ENCODE measurements at regions not wholly inside any gene's neighbourhood (a gene's known extent, or its start where the extent isn't known, plus 50 kb on each side); places are given as distances from the start of the nearest gene placed in this dataset.

DNA sequence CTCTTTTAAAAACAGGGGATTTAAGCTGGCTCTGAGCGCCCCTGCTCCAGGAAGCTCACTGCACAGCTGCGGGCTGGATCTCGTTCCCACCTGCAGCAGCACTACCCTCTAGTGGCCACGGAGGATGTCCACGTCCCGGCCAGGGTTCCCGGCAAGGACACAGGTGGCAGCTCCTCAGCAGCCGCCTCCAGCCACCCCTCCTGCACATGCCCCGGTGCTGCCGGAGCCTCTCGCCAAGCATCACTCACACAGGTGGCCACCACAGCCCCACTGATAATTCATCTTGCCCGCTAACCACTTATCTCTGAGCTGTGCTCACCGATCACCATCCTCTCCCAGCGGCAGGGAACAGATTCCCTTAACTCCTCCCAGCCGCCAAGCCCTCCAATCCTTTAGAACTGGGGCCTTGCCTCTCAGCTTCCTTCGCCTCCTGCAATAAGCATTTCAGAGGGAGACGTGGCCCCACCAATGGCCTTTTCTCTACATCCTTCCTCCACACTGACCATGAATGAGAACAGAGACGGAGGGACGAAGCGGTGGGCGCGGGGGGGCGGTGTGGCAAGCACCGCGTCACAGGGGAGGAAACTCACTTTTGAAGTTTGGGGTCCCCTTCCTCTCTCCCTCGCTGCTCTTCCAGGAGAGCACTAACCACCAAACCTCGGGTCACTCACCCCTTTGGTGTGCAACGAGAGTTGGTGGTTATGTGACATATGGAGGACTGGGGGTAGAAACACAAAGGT is 222.1 kb downstream of the RBFOX3 start:
- no peak overlapping the region for H3K4me3 ChIP-seq (replicated peaks; ENCODE audit: low read depth, low read length)
- peak; percentile 49 for DNase-seq (ENCODE audit: low read depth)
- TF ChIP-seq, protein P1, sequence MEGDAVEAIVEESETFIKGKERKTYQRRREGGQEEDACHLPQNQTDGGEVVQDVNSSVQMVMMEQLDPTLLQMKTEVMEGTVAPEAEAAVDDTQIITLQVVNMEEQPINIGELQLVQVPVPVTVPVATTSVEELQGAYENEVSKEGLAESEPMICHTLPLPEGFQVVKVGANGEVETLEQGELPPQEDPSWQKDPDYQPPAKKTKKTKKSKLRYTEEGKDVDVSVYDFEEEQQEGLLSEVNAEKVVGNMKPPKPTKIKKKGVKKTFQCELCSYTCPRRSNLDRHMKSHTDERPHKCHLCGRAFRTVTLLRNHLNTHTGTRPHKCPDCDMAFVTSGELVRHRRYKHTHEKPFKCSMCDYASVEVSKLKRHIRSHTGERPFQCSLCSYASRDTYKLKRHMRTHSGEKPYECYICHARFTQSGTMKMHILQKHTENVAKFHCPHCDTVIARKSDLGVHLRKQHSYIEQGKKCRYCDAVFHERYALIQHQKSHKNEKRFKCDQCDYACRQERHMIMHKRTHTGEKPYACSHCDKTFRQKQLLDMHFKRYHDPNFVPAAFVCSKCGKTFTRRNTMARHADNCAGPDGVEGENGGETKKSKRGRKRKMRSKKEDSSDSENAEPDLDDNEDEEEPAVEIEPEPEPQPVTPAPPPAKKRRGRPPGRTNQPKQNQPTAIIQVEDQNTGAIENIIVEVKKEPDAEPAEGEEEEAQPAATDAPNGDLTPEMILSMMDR (IDR thresholded peaks at IDR 0.05; ENCODE audit: low read length, missing control alignments), result peak; percentile 62

DNA sequence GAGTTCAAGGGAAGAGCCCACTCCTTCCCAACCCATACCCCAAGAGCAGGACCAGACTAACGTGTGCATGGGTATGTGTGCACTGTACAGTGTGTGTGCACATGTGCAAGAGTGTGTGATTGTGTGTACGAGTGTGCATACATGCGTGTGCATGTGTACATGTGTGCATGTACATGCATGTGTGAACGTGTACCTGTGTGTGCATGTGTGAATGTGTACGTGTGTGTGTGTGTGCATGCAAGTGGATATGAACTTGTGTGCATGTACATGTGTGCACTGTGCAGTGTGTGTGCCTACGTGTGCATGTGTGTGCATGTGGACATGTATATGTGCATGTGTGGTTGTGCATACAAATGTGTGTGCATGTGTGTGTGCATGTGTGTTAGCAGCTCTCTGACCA is 223.1 kb downstream of the RBFOX3 start:
- no peak overlapping the region for H3K4me3 ChIP-seq (replicated peaks; ENCODE audit: low read depth, low read length)
- TF ChIP-seq, protein P1 (IDR thresholded peaks at IDR 0.05; ENCODE audit: low read length, missing control alignments), result no peak
- DNase-seq (ENCODE audit: low read depth), result no peak

DNA sequence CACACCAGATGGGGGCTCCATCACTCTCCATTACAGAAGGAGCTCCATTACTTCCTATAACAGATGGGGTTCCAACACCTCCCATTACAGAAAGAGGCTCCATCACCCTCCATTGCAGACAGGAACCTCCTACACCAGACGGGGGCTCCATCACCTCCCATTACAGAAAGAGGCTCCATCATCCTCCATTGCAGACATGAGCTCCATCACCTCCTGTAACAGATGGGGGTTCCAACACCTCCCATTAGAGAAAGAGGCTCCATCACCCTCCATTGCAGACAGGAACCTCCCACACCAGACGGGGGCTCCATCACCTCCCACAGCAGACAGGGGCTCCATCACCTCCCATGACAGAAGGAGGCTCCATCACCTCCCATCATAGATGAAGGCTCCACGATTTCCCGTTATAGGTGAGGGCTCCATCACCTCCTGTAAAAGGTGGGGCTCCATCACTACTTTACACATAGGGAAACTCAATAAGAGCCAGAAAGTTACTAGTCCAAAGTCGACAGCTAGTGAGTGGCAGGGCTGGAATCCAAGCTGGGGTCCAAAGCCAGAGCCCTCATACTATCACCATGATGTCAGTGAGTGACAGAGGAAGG is 224.8 kb downstream of the RBFOX3 start:
- no peak overlapping the region for H3K4me3 ChIP-seq (replicated peaks; ENCODE audit: low read depth, low read length)
- TF ChIP-seq, protein P1 (IDR thresholded peaks at IDR 0.05; ENCODE audit: low read length, missing control alignments), result no peak
- DNase-seq (ENCODE audit: low read depth), result no peak

DNA sequence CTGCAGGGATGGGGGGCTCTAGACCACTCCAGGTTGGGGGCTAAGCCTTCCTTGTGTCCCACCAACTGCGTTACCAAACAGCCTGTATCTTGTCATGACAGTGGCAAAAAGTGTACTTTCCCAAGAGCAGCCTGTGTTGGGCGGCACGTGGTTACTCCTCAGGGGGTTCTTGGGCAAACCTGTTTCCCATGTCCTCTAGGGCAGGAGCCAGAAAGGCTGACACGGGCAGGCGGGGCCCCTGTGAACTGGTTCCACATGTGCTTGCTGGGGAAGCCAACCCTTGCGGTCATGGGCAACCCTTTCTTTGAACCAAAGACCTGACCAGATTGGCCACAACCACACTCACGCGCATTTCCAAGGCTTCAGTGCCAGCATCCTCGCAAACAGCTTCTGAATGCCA is 228.5 kb downstream of the RBFOX3 start:
- TF ChIP-seq, protein P1 (IDR thresholded peaks at IDR 0.05; ENCODE audit: low read length, missing control alignments), result no peak
- no peak overlapping the region for H3K4me3 ChIP-seq (replicated peaks; ENCODE audit: low read depth, low read length)

DNA sequence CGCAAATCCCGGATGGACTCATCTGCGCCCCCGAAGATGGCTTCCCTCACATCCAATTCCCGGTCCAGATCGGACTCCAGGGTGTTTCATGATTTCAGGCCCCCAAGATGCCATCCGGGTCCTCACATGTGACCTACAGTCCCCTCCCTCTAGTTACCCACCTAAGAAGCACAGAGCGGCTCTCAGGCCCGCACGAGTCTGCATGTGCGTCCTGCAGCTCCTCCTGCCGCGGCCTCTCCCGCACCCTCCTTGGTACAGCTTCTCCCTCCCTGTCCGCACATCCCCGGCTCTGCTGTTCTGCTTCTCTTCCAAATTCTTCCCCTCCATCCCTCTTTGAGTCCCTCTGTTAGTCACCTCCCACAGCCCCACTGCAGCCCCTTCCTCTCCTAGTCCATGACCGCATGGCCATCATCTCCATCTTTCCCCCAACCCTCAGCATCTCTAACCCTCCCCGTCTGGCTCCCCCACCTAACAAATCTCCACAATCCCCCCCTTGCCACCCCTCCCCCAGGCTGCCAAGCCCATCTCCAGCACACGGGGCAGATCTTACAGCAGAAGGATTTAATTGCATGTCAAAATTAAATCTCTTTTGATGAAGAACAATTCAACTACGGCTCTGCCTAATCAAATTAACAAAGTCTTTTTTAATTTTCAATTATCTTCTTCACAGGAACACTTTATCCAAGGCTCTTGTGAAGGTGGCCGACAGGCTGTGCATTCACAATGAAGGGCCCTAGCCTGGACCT is 231.0 kb downstream of the RBFOX3 start:
- TF ChIP-seq, protein P1 (IDR thresholded peaks at IDR 0.05; ENCODE audit: low read length, missing control alignments), result no peak
- H3K4me3 ChIP-seq (replicated peaks; ENCODE audit: low read depth, low read length), result no peak overlapping the region
- DNase-seq (ENCODE audit: low read depth), result no peak

More for the DNA sequence above, 228.5 kb downstream of the RBFOX3 start:
- DNase-seq (ENCODE audit: low read depth), result no peak

DNA sequence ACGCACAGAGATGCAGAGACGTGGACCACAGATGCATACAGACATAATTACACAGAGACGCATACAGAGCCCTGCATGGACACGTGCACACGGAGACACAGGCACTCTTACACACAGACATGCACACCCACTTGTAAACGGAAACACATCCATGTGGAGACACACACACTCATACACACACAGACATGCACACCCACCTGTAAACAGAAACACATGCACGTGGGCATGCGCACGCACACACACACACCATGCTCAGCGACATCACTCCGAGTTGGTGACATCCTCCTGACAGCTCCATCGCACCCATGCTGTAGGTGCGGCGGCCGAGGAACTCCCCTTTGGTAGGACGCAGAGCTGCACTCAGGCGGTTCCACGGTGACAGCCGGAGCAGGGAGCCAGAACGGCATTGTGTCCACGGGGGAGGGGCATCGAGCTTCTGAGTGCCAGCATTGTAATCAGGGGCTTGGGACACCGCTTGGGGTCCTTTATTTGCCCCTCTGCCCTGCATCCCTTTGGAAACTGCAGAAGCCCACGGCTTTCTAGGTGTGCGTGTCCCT is 233.5 kb downstream of the RBFOX3 start:
- DNase-seq (ENCODE audit: low read depth), result no peak
- TF ChIP-seq, protein P1 (IDR thresholded peaks at IDR 0.05; ENCODE audit: low read length, missing control alignments), result no peak
- no peak overlapping the region for H3K4me3 ChIP-seq (replicated peaks; ENCODE audit: low read depth, low read length)

Measured in fibroblast of pulmonary artery (primary cell).